ENCODE measurements at regions not wholly inside any gene's neighbourhood (a gene's known extent, or its start where the extent isn't known, plus 50 kb on each side); places are given as distances from the start of the nearest gene placed in this dataset.

- Histone ChIP-seq H3K4me3 (no peak overlapping the region), H3K27ac (no peak overlapping the region), H3K4me1 (replicated peaks in 1 of 2) (no peaks in the 10 kb centered on the region)
- in situ Hi-C loops (cut with MboI; ENCODE audit: low pct_unique_long_range_greater_than_20kb in 2 of 9, low sequenced_read_pairs in 9 of 9, unreplicated experiment in 9 of 9) = no loop called here
- WGBS, 10 experiments = 0 to 100% (median 38%) methylated on average over 1 to 2 of the region's 2 CpGs; no CpG with 5 or more reads in 2 of the 10 experiments
- ATAC-seq (replicated peaks in 6 of 8) = peak in 1 of 8 experiments; percentile 50
Measured at GRCh38 chr14:86518298-86518697, 988.4 kb downstream of the FLRT2 start.

DNA sequence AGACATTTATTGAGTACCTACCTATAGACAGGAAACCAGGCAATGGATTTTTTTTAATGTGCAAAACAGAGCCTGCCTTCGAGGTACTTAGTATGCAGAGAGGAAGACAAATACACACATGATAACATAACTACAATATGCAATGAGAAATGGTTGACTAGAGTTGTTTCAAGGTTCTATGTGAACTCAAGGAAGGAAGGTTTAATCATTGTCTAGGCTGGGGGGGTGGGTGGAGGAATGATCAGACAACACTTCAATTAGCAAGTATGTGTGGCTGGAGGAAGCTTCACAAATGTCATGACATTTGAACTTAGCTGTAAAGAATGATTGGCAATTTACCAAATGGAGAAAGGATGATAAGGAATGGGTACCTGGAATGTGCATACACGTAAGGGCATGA is 985.3 kb downstream of the FLRT2 start:
- in situ Hi-C loops (cut with MboI; ENCODE audit: low pct_unique_long_range_greater_than_20kb in 2 of 9, low sequenced_read_pairs in 9 of 9, unreplicated experiment in 9 of 9) = no loop called here
- ATAC-seq (replicated peaks in 6 of 8) = no peak
- Histone ChIP-seq H3K4me3 (no peak overlapping the region), H3K27ac (no peak overlapping the region), H3K4me1 (replicated peaks in 1 of 2) (peaks cover 0 to 8% of the 10 kb centered on the region in 2 donors)
- WGBS, 10 experiments = 13 to 75% (median 48%) methylated on average over 1 to 2 of the region's 2 CpGs

DNA sequence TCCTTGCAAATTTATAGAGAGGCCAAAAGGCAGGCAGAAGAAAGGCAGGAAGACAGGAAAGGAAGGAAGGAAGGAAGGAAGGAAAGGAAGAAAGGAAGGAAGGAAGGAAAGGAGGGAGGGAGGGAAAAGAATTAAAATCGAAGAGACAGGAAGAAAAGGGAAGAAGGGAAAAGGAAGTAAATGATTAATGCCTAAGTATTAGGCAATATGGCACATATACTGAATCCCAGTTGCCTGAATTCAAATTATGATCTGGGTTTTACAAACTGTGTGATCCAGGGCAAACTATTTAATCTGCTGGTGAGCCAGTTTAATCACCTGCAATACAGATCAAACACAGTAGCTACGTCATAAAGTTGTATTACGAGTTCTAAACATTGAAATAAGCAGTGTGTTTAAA is 983.6 kb downstream of the FLRT2 start:
- 7 to 88% (median 79%) methylated on average over 2 to 3 of the region's 3 CpGs; no CpG with 5 or more reads in 1 of the 10 experiments for WGBS, 10 experiments
- no peak overlapping the region for H3K4me3 ChIP-seq
- peaks cover 0 to 8% of the 10 kb centered on the region in 2 donors for H3K4me1 ChIP-seq (replicated peaks in 1 of 2)
- H3K27ac ChIP-seq = no peak overlapping the region
- in situ Hi-C loops (cut with MboI; ENCODE audit: low pct_unique_long_range_greater_than_20kb in 2 of 9, low sequenced_read_pairs in 9 of 9, unreplicated experiment in 9 of 9) = no loop called here
- ATAC-seq (replicated peaks in 6 of 8) = no peak

DNA sequence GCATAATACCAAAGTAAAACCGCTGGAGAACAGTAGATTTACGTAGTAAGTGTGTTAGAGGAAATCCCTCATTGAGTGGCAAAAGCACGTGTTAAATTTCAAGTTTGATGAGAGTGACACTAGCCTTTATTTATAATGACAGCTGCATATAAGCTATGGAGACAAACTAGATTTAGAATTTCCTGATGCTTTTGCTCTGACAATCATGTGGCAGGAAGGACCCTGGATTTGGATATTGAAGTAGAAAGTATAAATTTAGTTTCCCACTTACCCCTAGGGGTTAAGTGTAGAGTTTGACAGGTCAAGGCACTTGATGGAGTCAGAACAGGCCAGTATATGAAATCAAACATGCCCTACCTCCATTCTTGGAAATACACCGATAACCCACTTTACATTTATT is 983.1 kb downstream of the FLRT2 start:
- no peak for ATAC-seq (replicated peaks in 6 of 8)
- Histone ChIP-seq H3K4me3 (no peak overlapping the region), H3K4me1 (replicated peaks in 1 of 2) (peaks cover 0 to 8% of the 10 kb centered on the region in 2 donors), H3K27ac (no peak overlapping the region)
- 5 to 100% (median 83%) methylated on average over 1 to 4 of the region's 4 CpGs for WGBS, 10 experiments
- in situ Hi-C loops (cut with MboI; ENCODE audit: low pct_unique_long_range_greater_than_20kb in 2 of 9, low sequenced_read_pairs in 9 of 9, unreplicated experiment in 9 of 9) = no loop called here

GRCh38 chr14:86510491-86510890 is 980.5 kb downstream of the FLRT2 start:
- in situ Hi-C loops (cut with MboI; ENCODE audit: low pct_unique_long_range_greater_than_20kb in 2 of 9, low sequenced_read_pairs in 9 of 9, unreplicated experiment in 9 of 9) = no loop called here
- 10 to 90% (median 78%) methylated on average over 1 to 5 of the region's 5 CpGs; no CpG with 5 or more reads in 2 of the 10 experiments for WGBS, 10 experiments
- peak in 4 of 8 experiments; percentile 27 to 32 (median 28) for ATAC-seq (replicated peaks in 6 of 8)
- no peak overlapping the region for H3K4me3 ChIP-seq
- H3K4me1 ChIP-seq (replicated peaks in 1 of 2) = peaks cover 0 to 8% of the 10 kb centered on the region in 2 donors
- H3K27ac ChIP-seq = no peak overlapping the region

- in situ Hi-C loops (cut with MboI; ENCODE audit: low pct_unique_long_range_greater_than_20kb in 2 of 9, low sequenced_read_pairs in 9 of 9, unreplicated experiment in 9 of 9) = no loop called here
- Histone ChIP-seq H3K4me3 (no peak overlapping the region), H3K4me1 (replicated peaks in 1 of 2) (peaks cover 0 to 7% of the 10 kb centered on the region in 2 donors), H3K27ac (no peak overlapping the region)
- ATAC-seq (replicated peaks in 6 of 8) = no peak
Measured at GRCh38 chr14:86505808-86506207, 975.9 kb downstream of the FLRT2 start.

GRCh38 chr14:86501611-86502010 is 971.7 kb downstream of the FLRT2 start:
- 0 to 100% (median 77%) methylated on average over 1 to 2 of the region's 2 CpGs for WGBS, 10 experiments
- H3K4me3 ChIP-seq = no peak overlapping the region
- ATAC-seq (replicated peaks in 6 of 8) = no peak
- H3K4me1 ChIP-seq (replicated peaks in 1 of 2) = no peaks in the 10 kb centered on the region
- no peak overlapping the region for H3K27ac ChIP-seq
- in situ Hi-C loops (cut with MboI; ENCODE audit: low pct_unique_long_range_greater_than_20kb in 2 of 9, low sequenced_read_pairs in 9 of 9, unreplicated experiment in 9 of 9) = no loop called here

DNA sequence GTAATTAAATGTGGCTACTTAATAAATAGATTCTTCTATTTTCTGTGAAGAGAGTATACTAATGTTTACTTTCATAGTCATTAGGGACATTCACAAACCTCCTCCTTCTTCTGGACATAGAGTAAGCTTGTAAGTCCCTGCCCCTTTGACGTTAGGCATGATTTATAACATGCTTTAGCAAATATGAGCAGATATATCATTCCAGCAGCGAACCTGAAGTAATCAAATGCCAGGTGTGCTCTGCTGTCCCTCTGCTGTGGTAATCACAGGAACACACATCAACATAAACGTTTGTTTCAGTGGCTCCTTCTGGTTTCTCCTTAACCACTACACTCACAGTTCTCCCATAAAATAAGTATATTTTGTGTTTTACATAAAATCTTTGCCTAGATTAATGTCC is 961.8 kb downstream of the FLRT2 start:
- in situ Hi-C loops (cut with MboI; ENCODE audit: low pct_unique_long_range_greater_than_20kb in 2 of 9, low sequenced_read_pairs in 9 of 9, unreplicated experiment in 9 of 9) = no loop called here
- 0 to 80% (median 22%) methylated on average over 1 to 3 of the region's 3 CpGs; no CpG with 5 or more reads in 1 of the 10 experiments for WGBS, 10 experiments
- Histone ChIP-seq H3K27ac (no peak overlapping the region), H3K4me1 (replicated peaks in 1 of 2) (peaks cover 0 to 15% of the 10 kb centered on the region in 2 donors), H3K4me3 (no peak overlapping the region)
- peak in 5 of 8 experiments; percentile 25 to 84 (median 59) for ATAC-seq (replicated peaks in 6 of 8)

- H3K4me3 ChIP-seq = no peak overlapping the region
- H3K27ac ChIP-seq = no peak overlapping the region
- in situ Hi-C loops (cut with MboI; ENCODE audit: low pct_unique_long_range_greater_than_20kb in 2 of 9, low sequenced_read_pairs in 9 of 9, unreplicated experiment in 9 of 9) = no loop called here
- ATAC-seq (replicated peaks in 6 of 8) = peak in 2 of 8 experiments; percentile 31 to 60
- H3K4me1 ChIP-seq (replicated peaks in 1 of 2) = no peaks in the 10 kb centered on the region
Measured at GRCh38 chr14:86481104-86481503, 951.2 kb downstream of the FLRT2 start.

GRCh38 chr14:86464341-86464740 is 934.4 kb downstream of the FLRT2 start:
- ATAC-seq (replicated peaks in 6 of 8) = peak in 5 of 8 experiments; percentile 19 to 41 (median 26)
- H3K4me3 ChIP-seq = no peak overlapping the region
- no peak overlapping the region for H3K27ac ChIP-seq
- in situ Hi-C loops (cut with MboI; ENCODE audit: low pct_unique_long_range_greater_than_20kb in 2 of 9, low sequenced_read_pairs in 9 of 9, unreplicated experiment in 9 of 9) = no loop called here
- no peaks in the 10 kb centered on the region for H3K4me1 ChIP-seq (replicated peaks in 1 of 2)
- 0 to 89% (median 69%) methylated on average over 1 to 5 of the region's 5 CpGs; no CpG with 5 or more reads in 3 of the 10 experiments for WGBS, 10 experiments

DNA sequence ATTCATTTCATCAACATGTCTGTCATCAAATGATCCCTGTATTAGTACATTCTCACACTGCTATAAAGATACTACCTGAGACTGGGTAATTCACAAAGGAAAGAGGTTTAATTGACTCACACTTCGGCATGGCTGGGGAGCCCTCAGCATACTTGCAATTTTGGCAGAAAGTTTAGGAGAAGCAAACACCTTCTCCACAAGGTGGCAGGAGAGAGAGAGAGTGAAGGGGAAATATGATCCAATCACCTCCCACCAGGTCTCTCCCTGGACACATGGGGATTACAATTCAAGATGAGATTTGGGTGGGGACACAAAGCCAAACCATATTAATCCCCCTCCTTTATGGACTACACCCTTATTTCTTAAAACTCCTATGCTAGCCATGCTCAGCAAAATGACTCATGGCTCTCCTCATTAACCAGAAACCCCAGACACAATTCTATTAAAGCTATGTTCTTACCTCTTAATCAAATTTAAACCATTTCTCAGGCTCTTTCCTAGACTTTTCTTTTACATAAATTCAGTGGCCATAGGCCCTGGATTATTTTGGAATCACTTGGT is 932.3 kb downstream of the FLRT2 start:
- H3K27ac ChIP-seq = no peak overlapping the region
- 0 to 89% (median 68%) methylated on average over 1 of the region's 1 CpG; no CpG with 5 or more reads in 4 of the 10 experiments for WGBS, 10 experiments
- in situ Hi-C loops (cut with MboI; ENCODE audit: low pct_unique_long_range_greater_than_20kb in 2 of 9, low sequenced_read_pairs in 9 of 9, unreplicated experiment in 9 of 9) = no loop called here
- ATAC-seq (replicated peaks in 6 of 8) = peak in 1 of 8 experiments; percentile 67
- H3K4me1 ChIP-seq (replicated peaks in 1 of 2) = no peaks in the 10 kb centered on the region
- H3K4me3 ChIP-seq = no peak overlapping the region

DNA sequence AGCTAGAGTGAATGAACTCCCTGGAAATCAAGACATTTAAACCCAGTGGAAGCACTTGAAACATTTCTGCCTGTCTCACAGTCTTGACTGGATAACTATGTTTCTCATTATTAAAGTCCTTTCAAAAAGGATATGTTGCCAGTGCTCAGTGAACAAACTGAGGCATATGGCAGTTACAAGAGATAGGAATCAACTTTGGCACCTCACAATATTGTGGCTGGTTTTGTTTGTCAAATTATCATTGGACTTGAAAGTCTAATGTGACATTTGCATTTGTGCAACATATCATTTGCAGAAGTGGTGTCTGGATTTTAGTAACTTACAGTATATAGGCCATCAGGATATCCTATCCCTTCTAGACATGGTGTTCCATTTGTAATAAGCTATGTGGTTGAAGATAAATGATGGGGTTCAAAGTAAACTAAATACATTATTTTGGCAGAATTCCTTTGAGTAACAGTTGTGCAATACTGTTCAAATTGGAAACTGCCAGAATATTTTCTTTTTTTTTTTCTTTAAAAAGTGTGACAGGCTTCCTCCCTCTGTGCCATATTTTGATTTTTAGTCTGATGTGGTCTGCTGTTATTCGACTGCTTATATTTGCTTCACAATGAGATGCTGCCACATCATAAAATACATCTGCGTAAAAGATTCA is 927.7 kb downstream of the FLRT2 start:
- no peak overlapping the region for H3K4me3 ChIP-seq
- in situ Hi-C loops (cut with MboI; ENCODE audit: low pct_unique_long_range_greater_than_20kb in 2 of 9, low sequenced_read_pairs in 9 of 9, unreplicated experiment in 9 of 9) = no loop called here
- no peak overlapping the region for H3K27ac ChIP-seq
- WGBS, 10 experiments = 0 to 94% (median 66%) methylated on average over 2 of the region's 2 CpGs; no CpG with 5 or more reads in 1 of the 10 experiments
- no peaks in the 10 kb centered on the region for H3K4me1 ChIP-seq (replicated peaks in 1 of 2)
- no peak for ATAC-seq (replicated peaks in 6 of 8)

GRCh38 chr14:86450085-86450484 is 920.1 kb downstream of the FLRT2 start:
- ATAC-seq (replicated peaks in 6 of 8) = peak in 1 of 8 experiments; percentile 44

DNA sequence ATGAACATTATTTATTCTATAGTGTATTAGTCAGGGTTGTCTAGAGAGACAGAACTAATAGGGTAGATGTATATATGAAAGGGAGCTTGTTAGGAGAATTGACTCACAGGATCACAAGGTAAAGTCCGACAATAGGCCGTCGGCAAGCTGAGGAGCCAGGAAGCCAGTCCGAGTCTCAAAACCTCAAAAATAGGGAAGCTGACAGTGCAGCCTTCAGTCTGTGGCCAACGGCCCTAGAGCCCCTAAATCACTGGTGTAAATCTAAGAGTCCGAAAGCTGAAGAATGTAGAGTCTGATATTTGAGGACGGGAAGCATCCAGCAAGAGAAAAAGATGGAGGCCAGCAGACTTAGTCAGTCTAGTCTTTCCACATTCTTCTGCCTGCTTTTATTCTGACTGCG is 912.2 kb downstream of the FLRT2 start:
- no peak for ATAC-seq (replicated peaks in 6 of 8)
- Histone ChIP-seq H3K4me1 (replicated peaks in 1 of 2) (no peaks in the 10 kb centered on the region), H3K4me3 (no peak overlapping the region), H3K27ac (no peak overlapping the region)
- in situ Hi-C loops (cut with MboI; ENCODE audit: low pct_unique_long_range_greater_than_20kb in 2 of 9, low sequenced_read_pairs in 9 of 9, unreplicated experiment in 9 of 9) = no loop called here
- WGBS, 10 experiments = 56 to 100% (median 88%) methylated on average over 1 to 7 of the region's 8 CpGs; no CpG with 5 or more reads in 1 of the 10 experiments

More at GRCh38 chr14:86450085-86450484, 920.1 kb downstream of the FLRT2 start:
- Histone ChIP-seq H3K4me1 (replicated peaks in 1 of 2) (no peaks in the 10 kb centered on the region), H3K4me3 (no peak overlapping the region), H3K27ac (no peak overlapping the region)
- WGBS, 10 experiments = 0 to 90% (median 68%) methylated on average over 1 of the region's 1 CpG; no CpG with 5 or more reads in 2 of the 10 experiments
- in situ Hi-C loops (cut with MboI; ENCODE audit: low pct_unique_long_range_greater_than_20kb in 2 of 9, low sequenced_read_pairs in 9 of 9, unreplicated experiment in 9 of 9) = no loop called here
